GM04503 (cell line): ENCODE measurements at regions not wholly inside any gene's neighbourhood (a gene's known extent, or its start where the extent isn't known, plus 50 kb on each side); places are given as distances from the start of the nearest gene placed in this dataset.

Source experiments
- DNase-seq: peaks from one replicate; pipeline ENCODE4 v3.0.0-alpha.2; 2012; ENCODE audit warnings: low read depth

DNA sequence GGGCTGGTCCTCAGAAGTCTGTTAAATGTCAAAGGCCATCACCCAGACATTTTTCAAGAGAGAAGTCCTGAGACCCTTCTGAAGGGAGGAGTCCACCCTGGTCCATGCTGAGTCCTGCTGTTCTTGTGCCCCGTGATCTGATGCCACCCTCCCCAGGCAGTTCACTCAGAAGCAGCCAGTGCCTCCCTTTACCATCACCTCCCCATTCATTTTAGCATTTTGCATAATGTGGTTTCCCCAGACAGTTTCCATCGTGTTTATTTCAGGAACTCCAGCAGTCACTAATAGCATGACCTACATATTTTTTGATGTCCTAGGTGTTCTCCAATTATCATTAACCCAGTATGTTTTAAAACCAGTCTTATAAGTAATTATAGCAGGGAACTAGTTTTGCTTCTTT lies 353.0 kb upstream of the CDH5 start:
- no peak for DNase-seq

DNA sequence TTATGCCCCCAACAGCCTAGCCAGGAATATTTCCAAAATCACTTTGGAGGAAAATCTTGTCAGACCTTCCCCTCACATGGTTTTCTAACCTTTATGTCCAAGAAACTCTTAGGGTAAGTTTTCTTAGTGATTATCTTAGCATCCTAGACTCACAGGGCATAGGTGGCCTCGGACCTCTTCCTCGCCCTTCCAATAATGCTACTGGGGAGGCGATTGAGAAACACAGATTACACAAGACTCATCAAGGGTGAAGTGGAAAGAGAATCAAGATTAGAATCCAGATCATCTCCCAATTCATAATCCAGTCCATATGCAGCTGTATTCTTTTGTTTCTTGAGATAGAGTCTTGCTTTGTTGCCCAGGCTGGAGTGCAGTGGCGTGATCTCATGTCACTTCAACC lies 358.4 kb upstream of the CDH5 start:
- DNase-seq = no peak

DNA sequence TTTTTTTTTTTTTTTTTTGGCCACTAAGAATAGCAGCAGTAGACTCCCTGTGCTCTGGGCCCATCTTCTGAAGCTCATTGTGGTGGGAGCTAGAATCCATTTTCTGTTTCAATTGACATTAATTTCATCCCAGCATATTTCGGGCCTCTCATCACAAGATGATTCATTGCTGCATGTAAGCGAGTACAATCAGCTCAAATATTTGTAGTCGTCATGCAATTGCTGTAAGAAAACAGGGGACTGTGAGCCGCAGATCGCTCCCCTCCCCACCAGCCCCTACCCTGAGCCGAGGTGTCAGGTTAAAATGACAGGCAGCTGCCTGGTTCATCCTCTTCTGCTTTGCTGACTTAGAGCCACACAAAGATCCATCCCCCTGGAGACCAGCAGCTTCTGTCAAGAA lies 358.8 kb upstream of the CDH5 start:
- peak; percentile 61 for DNase-seq

DNA sequence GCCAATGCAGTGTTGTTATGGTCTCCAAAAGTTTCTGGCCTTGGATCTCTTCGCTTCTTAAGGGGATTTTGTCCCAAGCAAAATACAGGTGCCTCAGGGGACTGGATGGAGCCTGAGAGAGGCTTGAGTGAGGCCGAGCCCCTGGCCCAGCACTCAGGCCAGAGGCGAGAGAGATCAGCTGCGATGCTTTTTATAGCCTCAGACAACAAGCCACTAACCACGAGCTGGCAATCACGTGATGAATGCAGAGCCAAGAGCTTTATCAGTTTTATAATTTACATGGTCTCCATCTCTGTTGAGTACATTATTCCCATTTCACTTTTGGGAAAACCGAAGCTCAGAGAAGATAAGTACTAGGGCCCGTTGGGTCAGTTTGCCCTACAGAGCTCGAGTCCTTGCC lies 360.0 kb upstream of the CDH5 start:
- DNase-seq = no peak

DNA sequence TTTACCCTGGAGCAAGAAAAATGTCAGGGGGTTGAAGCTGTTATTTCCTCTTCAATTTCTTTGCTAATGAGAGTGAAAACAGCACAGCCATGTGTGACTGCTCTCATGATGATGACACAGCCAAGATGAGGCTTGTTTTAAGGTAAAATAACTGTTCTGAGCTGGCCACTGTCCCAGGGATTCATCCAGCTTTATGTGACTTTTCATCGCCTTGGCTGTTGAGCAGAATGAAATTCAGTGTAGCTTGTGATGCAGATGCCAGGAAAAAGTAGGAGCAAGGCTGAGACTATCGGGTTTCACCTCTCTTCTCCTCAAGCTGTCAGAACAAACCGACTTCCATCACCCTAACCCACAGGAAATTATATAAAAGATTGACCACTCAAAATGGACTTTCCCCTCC lies 361.8 kb upstream of the CDH5 start:
- DNase-seq = no peak

DNA sequence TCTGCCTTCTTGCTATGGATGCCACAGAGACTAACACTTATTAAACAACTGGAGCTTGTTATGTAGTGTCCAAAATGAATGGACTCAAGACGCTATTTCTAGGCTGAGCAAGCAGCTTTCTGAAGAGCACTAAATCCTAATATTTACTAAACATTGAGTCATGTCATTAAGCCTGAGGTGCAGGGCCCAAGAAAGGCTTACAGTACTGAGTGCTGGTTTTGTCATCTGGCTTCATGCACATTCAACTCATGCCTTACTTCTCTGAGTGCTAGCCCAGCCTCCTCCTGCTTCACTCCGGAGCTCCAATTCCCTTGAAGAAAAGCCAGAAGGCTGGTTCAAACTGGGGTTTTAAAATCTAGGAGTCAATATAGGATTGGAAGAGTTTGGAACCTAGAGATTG lies 363.3 kb upstream of the CDH5 start:
- no peak for DNase-seq

DNA sequence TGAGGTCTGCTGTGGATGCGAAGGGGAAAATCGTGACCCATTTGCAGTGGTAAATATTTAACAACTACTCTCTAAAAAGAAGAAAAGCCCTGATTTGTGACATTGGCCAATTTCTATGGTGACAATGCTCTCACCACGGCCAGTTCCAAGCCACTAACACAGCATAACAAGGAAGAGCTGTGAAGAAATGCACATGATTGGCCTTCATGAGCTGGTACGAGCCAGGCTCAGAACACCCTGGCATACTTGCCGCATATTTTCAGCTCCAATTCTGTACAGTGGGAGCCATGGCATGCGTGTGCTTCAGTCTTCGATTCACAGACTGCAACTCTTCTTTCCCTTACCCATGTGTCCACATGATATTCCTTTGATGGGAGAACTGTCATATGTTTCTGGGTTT lies 363.9 kb upstream of the CDH5 start:
- DNase-seq = no peak

DNA sequence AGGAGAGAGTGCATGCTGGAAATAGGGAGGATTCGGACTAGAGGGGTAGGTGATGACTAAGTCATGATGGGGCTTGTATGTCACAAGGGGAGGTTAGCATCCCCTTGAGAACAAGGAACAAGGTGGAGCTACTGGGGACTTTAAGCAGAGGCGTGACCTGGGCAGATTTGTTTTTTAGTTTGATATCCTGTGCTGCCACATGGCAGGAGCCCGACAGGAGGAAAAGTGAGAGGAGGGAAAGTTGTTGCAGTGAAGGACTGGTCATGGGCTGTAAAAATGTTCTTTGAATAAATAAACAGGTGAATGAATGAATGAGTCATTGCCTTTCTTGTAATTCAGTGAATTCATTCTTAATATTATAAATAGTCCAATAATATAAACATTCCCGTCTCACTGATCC lies 365.1 kb upstream of the CDH5 start:
- no peak for DNase-seq

DNA sequence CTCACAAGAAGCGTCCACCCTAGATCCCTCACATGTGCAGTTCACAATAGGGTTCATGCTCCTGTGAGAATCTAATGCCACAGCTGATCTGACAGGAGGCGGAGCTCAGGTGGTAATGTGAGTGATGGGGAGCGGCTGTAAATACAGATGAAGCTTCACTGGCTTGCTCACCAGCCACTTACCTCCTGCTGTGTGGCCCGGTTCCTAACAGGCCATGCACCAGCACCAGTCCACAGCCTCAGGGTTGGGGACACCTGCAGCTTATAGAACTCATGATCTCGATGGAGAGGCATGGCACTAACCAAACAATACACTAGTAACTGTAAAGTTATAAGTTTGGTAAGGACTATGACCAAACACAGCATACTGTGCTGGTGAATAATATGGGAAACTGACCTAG lies 368.0 kb upstream of the CDH5 start:
- no peak for DNase-seq

DNA sequence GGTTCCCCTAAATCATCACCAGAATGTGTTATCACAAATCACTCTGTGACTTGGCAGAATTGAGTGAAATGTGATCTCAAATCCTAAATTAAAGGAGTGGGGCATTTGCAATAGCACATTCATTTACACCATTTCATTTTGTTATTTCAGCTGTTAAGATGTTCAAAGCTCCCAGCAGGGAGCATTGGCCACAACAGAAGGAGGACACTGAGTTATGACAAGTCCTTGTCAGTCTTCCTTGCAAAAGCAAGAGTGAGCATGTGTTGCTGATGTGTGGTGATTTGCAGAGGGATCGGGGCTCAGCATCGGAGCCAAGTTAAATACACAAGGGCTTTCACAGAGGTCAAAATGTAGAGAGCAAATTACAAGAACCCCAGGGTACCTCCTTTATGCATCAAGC lies 372.2 kb upstream of the CDH5 start:
- no peak for DNase-seq

DNA sequence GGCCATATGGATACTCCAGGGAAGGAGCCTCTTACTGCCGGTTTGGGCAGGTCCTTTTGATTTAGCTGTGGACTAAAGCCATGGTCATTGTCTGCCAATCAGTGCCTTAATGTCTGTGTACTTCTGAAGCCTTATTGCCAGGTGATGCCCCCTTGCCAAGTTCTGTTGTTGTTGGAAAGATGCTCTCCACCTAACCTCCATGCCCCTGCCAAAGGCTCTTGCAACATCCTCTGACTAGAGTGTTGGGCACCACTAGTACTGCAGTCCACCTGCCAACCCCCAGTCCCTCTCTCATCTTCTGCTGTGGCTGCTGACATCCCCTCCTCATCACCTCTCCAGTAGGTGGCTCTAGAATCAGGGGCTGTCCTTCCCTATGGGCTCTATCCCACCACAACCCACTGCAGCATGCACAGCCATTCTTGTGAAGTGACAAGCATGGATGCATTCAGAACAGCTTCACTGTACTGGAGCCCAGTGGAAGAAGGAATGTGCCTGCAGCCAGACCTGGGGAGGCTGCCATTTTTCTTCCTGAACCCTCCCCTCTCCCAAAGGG lies 375.3 kb upstream of the CDH5 start:
- DNase-seq = no peak

DNA sequence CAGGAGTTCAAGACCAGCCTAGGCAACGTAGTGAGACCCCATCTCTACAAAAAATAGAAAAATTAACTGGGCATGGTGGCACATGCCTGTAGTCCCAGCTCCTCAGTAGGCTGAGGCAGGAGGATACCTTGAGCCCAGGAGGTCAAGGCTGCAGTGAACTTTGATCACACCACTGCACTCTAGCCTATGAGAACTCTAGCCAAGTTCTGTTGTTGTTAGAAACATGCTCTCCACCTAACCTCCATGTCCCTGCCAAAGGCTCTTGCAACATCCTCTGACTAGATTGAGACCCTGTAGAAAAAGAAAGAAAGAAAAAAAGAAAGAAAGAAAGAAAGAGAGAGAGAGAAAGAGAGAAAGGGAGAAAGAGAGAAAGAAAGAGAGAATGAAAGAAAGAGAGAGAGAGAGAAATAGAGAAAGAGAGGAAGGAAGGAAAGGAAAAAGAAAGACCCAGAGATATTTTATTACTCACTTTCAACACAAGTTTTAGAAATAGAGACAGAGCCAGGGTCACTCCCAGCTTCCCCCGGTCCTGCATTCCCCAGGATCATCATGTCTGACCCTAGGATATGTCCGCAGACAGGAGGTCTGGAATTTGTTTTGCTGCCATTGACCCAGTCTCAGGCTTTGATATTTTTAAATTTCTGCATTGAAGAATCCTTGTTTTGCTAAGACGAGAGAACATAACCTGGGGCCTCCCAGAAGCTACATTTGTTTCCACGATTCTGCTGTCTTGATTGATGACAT lies 376.5 kb upstream of the CDH5 start:
- no peak for DNase-seq

DNA sequence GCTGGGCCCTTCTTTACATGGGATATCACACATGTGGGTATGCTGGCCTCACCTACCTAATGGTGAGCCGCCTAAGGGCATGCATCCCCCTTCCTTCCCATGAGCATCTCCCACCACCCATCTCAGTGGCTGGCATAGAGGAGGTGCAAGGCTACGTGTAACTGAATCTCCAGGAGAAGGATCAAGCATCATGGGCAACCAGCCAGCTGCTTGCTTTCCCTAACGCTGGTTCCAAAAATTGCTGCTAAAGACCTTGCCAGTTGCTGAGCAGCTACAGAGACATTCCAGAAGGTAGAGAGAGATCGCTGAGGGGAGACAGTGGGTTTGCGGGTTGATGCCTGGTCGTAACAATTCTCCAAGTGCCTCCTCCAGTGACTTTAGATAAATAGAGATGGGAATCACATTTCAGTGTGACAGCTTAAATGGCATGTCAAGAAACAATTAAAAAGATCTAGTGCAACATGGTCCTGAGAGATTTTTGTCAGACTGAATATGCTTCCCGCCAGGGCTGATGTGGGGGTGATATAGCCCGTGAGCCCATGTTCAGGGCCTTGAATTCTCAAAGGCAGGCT lies 378.4 kb upstream of the CDH5 start:
- DNase-seq = no peak

DNA sequence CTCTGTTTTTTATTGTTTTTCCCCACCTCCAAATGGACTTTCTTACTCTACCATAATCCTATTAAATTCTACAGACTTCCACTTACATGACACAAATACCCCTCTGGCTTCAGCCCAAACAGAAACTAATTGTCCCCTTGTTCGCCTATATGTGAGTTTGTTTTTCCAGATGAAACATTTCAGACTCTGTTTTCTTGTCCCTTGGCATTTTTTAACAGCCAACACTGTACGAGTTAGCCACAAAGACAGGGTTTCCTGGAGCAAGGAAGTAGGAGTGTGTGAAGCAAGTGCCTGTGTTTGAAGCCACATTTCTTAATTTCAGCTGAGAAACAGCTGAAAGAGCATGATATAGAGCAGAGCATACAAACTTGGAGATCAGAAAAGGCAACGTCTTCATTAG lies 382.2 kb upstream of the CDH5 start:
- no peak for DNase-seq

DNA sequence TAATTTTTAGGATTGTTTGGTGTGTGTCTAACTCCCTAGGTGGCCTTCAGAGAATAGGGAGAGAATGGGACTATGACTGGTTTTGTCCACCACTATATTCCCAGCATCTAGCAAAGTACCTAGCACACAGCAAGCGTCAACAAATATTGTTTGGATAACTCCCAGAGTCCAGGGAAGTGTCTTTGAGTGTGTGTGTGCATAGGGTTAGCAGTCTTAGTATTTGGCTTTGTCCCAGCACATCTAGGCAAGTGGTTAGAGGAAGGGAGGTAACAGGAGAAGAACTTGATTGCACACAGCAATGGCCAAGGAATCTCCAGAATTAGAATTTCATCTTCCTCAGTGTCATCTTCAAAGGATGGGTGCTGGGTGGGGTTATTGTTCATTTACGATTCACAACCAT lies 385.4 kb upstream of the CDH5 start:
- DNase-seq = no peak

DNA sequence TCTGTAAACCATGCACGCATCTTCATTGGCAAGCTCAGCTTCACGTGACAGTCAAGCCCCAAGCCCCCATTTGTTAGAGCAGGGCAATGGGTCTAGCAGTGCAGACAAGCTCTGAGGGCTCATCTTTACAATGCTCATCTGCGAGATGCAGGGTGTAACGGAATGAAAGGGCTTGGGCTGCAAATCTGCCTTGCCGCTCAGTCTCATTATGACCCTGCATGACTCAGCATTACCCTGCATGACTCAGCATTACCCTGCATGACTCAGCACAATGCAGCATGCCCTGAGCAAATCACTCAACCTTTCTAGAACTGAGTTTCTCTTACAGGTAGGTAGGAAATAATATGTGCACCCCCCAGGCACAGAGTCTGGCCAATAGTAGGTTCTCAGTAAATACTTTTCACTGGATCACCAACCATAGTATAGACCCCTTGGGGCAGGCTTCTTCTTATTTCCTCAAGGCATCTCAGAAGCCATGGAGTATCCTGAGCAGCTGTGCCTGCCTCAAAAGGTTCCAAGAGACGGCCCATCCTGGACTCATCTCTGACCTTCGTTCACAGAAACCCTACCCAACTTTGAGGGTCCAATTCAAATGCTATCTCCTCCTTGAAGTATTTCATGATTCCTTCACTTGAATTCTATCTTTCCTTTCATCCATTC lies 391.3 kb upstream of the CDH5 start:
- peak; percentile 12 for DNase-seq

DNA sequence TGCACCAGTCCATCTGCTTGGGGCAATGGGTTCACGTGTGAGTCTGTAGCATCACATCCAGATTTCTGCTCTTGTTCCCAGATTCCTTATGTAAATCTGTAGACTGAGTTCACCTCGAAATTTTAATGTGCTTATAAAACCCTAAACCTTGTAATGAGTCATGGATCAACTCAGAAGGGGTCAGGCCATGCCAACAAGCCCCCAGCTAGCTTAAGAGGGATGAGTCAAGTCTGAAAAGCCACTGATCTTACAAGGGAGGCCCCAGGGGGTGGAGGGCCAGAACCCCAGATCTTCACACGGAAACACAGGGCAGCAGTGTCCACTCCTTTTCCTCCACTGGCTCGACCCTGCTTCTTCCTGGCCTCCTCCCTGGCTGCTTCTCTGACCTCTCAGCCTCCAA lies 399.1 kb upstream of the CDH5 start:
- DNase-seq = no peak

DNA sequence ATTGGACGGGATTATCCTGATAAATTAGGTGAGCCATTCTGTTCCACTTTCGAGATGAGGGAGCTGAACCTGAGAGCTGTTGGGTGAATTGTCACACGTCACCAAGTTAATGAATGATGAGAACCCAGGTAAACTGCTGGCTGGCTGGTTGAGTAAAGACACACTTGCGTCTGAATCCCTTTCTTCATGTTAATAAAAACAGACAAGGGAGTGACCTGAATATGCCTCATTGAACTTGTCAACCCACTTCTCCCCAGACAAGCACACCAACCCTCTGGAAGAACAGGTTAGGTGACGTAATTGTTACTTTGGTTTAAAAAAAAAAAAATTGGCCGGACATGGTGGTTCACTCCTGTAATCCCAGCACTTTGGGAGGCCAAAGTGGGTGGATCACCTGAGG lies 400.9 kb upstream of the CDH5 start:
- DNase-seq = no peak

DNA sequence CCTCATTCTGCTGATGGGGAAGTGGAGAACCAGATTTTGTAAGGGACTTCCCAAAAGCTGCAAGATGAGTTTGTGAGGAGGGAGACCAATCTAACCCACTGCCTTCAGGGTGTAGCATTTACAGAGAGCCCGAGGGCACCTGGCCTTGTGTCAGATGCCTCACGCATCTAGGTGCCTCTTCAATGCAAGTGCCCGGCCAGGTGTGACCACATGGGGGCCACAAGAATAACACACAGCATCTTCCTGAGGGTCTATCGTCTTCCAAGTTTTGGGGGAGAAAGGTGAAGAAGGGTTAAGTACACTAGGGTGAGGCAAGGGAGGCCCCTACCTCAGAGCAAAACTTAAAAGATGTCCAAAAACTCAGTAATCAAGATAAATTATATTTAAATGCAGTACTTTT lies 401.7 kb upstream of the CDH5 start:
- no peak for DNase-seq

DNA sequence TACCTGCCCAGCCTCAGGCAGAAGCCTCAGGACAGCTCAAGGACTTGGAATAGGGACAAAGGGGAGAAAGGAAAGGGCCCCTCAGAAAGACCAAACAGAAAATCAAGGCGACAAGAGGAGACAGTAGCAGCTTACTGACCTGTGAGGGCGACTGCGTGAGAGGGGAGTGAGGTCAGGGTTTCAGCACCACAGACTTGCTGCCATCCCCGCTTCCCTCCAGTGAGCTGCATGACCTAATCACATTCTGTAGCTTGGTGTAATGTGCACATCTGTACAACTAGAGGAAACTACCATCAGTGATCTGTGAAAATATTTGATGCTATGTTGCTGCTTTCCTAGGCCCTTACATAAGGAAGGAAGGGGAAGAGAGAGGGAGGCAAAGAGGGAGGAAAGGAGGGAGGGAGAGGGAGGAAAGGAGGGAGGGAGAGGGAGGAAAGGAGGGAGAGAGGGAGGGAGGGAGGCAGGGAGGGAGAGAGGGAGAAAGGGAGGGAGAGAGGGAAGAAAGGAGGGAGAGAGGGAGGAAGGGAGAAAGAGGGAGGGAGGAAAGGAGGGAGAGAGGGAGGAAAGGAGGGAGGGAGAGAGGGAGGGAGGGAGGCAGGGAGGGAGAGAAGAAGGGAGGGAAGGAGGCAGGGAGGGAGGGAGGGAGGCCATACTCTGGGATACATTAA lies 404.9 kb upstream of the CDH5 start:
- no peak for DNase-seq

DNA sequence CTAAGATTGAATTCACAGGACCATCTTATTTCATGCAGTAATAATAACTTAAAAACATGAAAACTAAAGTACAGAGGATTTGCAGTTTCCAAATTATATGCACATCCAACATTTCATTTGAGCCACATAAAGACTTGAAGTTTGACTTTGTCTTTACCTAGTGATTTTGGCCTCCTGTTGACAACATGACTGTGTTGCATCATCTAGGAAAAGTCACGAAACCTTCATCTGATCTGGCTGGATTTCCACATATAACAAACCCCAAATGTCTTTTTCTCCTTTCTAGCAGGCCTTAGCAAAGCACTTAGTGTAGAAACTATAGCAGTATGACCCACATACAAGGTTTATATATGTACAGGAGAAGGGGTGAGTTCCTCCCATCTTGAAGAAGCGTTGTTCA lies 406.5 kb upstream of the CDH5 start:
- no peak for DNase-seq

DNA sequence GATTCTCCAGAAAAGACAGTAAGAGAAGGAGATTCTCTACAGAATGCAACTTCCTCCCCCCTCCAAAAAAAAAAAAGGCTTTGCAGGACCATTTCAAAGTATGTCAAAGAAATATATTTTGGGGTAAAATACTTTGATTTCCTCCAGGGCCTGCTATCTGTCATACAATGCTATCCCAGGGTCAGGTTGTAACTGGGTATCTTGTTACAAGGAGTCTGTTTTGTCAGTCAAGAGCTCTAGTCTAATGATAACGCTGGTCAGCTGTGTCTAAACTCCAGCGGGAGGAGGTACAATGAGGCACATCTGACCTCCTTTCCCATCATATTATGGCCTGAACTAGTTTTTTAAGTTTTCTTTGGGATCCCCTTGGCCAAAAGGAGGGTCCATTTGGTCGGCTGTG lies 408.4 kb upstream of the CDH5 start:
- no peak for DNase-seq

DNA sequence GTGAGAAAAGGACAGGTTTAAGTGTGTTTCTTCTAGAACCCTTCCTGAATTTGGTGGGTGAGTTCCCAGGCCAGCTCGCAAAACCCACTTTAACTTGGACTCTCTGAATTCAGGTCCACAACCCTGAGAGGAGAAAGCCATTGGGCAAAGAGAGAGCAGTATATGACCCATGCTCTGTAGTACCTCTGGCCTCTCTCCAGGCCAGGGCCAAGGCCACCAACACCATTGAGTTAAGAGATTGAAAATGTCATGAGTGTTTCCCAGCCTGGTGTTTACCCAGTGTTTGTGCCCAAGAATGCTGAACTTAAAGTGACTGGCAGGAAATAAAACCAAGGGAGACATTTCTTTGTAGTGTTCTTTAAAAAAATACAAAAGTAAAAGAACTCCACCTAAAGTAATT lies 410.4 kb upstream of the CDH5 start:
- DNase-seq = no peak
